DND-41 (cell line): ENCODE measurements at regions not wholly inside any gene's neighbourhood (a gene's known extent, or its start where the extent isn't known, plus 50 kb on each side); places are given as distances from the start of the nearest gene placed in this dataset.

Source experiments
- ATAC-seq: fragments of 200-7000 bp; cut with Tn5 transposase; 3 replicates; pipeline ENCODE4 v1.9.1; 2021; ENCODE audit warnings: low read depth; ENCODE audit not compliant: insufficient read depth
- DNase-seq: peaks from one replicate; pipeline ENCODE4 v3.0.0-alpha.2; 2020
- H2AFZ ChIP-seq: 2 replicates; pipeline ENCODE4 v1.6.0; 2012; ENCODE audit warnings: low read depth, low read length
- H3K27ac ChIP-seq: 2 replicates; pipeline ENCODE4 v1.5.1; 2012; ENCODE audit warnings: low read length, inconsistent platforms
- H3K27me3 ChIP-seq: fragments of 200-600 bp; sonication (generic); 2 replicates; pipeline ENCODE4 v1.6.0; 2012; ENCODE audit warnings: low read length, mild to moderate bottlenecking, inconsistent platforms; ENCODE audit not compliant: insufficient read depth, poor library complexity
- H3K36me3 ChIP-seq: 2 replicates; pipeline ENCODE4 v1.5.1; 2012; ENCODE audit warnings: low read length, inconsistent platforms; ENCODE audit not compliant: insufficient read depth
- H3K4me1 ChIP-seq: 2 replicates; pipeline ENCODE4 v1.5.1; 2012; ENCODE audit warnings: mild to moderate bottlenecking, low read length; ENCODE audit not compliant: insufficient read depth
- H3K4me2 ChIP-seq: 2 replicates; pipeline ENCODE4 v1.6.0; 2012; ENCODE audit warnings: mild to moderate bottlenecking, moderate library complexity, low read length, inconsistent platforms; ENCODE audit not compliant: insufficient read depth
- H3K4me3 ChIP-seq, 2 experiments: fragments of 200-600 bp in 1 of 2; shearing (Covaris generic) in 1 of 2; 2 replicates each; pipeline ENCODE4 v1.5.1; 2012 to 2016; ENCODE audit warnings: inconsistent platforms in 2 of 2, low read length in 2 of 2, mild to moderate bottlenecking in 2 of 2, low read depth in 1 of 2, moderate library complexity in 1 of 2
- H3K79me2 ChIP-seq: 2 replicates; pipeline ENCODE4 v1.6.0; 2012; ENCODE audit warnings: low read length, inconsistent platforms; ENCODE audit not compliant: insufficient read depth
- H3K9ac ChIP-seq: 2 replicates; pipeline ENCODE4 v1.6.0; 2012; ENCODE audit warnings: low read depth, mild to moderate bottlenecking, inconsistent platforms, low read length, moderate library complexity
- H3K9me3 ChIP-seq: 2 replicates; pipeline ENCODE4 v1.5.1; 2012; ENCODE audit warnings: low read length, moderate library complexity, mild to moderate bottlenecking, inconsistent platforms; ENCODE audit not compliant: insufficient read depth, severe bottlenecking
- H4K20me1 ChIP-seq: 2 replicates; pipeline ENCODE4 v1.6.0; 2012; ENCODE audit warnings: low read length; ENCODE audit not compliant: insufficient read depth
- EZH2 ChIP-seq: IDR thresholded peaks from 3 replicates; pipeline ENCODE4 v1.6.1; 2012; ENCODE audit warnings: borderline replicate concordance, low read depth, mild to moderate bottlenecking, moderate library complexity, low read length, inconsistent platforms; ENCODE audit not compliant: severe bottlenecking
- TF ChIP-seq, protein P1 (sequence below): IDR thresholded peaks from 2 replicates; pipeline ENCODE4 v1.5.1; 2012; ENCODE audit warnings: borderline replicate concordance, low read length, moderate library complexity, mild to moderate bottlenecking; ENCODE audit not compliant: poor library complexity, severe bottlenecking; ENCODE audit errors: extremely low read depth

DNA sequence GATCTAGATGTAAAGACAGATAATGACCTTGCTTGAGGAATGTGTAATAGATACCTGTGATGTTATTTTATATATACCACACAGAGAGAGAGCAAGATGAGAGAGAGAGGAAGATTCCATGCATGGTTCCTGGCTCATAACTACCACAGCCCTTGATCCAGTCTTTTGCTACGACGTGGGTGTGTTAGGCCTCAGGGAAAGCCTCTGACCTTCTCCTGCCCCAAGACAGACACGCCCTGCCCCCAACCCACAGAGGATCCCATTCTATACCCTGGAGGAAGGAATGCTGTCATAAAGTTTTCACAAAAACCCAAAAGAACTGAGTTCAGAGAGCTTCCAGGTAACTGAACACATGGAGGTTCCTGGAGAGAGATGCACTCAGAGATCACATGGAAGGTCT lies 193.1 kb downstream of the ZEB2 start:
- no peak overlapping the region for H2AFZ ChIP-seq
- ATAC-seq, result no peak
- H3K27ac ChIP-seq, result no peak overlapping the region
- H3K9ac ChIP-seq, result no peak overlapping the region
- no peaks in the 10 kb centered on the region for H3K9me3 ChIP-seq
- no peaks in the 10 kb centered on the region for H4K20me1 ChIP-seq
- peaks cover 29% of the 10 kb centered on the region for H3K4me1 ChIP-seq
- H3K4me3 ChIP-seq, result no peak overlapping the region
- TF ChIP-seq EZH2, result no peak
- TF ChIP-seq, protein P1, sequence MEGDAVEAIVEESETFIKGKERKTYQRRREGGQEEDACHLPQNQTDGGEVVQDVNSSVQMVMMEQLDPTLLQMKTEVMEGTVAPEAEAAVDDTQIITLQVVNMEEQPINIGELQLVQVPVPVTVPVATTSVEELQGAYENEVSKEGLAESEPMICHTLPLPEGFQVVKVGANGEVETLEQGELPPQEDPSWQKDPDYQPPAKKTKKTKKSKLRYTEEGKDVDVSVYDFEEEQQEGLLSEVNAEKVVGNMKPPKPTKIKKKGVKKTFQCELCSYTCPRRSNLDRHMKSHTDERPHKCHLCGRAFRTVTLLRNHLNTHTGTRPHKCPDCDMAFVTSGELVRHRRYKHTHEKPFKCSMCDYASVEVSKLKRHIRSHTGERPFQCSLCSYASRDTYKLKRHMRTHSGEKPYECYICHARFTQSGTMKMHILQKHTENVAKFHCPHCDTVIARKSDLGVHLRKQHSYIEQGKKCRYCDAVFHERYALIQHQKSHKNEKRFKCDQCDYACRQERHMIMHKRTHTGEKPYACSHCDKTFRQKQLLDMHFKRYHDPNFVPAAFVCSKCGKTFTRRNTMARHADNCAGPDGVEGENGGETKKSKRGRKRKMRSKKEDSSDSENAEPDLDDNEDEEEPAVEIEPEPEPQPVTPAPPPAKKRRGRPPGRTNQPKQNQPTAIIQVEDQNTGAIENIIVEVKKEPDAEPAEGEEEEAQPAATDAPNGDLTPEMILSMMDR, result no peak
- H3K79me2 ChIP-seq, result peaks cover 3% of the 10 kb centered on the region; the same call in 1 of the 2 replicates
- H3K27me3 ChIP-seq, result no peaks in the 10 kb centered on the region
- DNase-seq, result no peak
- H3K4me2 ChIP-seq, result no peak overlapping the region
- H3K36me3 ChIP-seq, result no peaks in the 10 kb centered on the region

DNA sequence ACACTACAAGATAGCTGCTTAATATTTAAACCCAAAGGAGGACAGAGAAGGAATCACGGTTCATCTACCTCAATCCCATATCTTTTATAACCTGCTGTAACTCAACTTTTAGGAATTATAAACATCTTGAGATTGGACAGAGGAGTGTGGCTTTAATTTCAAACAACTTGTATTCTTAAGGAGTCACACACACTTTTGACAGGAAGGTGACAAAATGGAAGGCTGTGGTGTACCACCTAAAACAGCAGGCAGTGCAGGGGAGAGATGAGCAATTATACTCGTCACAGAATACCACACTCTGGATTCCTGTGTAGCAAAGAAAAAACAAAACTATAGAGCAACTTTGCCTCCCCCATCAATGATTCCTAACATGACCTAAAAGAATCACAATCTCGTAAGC lies 194.8 kb downstream of the ZEB2 start:
- Histone ChIP-seq H3K4me1 (peaks cover 29% of the 10 kb centered on the region), H3K27me3 (no peaks in the 10 kb centered on the region), H3K9me3 (no peaks in the 10 kb centered on the region), H3K9ac (no peak overlapping the region), H3K79me2 (no peaks in the 10 kb centered on the region; the same call in 1 of the 2 replicates), H2AFZ (peak overlapping the region; percentile 38; the same call in 1 of the 2 replicates), H3K27ac (peak overlapping the region; percentile 15; the same call in 1 of the 2 replicates), H3K36me3 (no peaks in the 10 kb centered on the region), H3K4me2 (no peak overlapping the region), H3K4me3 (no peak overlapping the region), H4K20me1 (no peaks in the 10 kb centered on the region)
- DNase-seq, result peak; percentile 18
- ATAC-seq, result peak; percentile 64
- TF ChIP-seq, protein P1, result no peak
- no peak for TF ChIP-seq EZH2

DNA sequence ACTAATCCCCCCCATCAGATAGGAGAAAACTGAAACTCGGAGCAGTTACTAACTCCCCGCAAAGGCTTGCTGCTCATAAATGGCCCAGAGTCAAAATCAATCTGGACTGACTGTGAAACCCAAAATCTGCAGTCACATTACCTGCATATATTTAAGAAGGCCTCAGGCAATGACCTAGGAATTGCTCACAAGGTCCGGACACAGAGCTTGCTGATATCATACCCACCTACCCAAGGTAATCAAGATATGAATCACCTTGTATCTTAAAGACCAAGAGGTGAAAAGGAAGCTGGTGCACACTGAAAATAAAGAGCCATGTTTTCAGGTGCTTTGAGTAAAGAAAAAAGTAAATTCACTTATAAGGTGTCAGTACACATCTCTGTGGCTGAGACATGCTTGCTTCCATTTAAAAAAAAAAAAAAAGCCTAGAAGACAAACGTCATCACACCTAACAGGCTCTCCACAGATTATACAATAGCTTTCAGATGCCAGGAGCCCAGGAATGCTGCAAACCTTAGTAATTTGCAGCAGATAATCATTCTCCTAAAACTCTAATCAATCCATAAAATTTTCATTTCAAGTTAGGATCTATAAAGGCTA lies 195.4 kb downstream of the ZEB2 start:
- Histone ChIP-seq H3K9me3 (no peaks in the 10 kb centered on the region), H3K27ac (peak overlapping the region; percentile 15; the same call in 1 of the 2 replicates), H3K4me2 (no peak overlapping the region), H2AFZ (peak overlapping the region; percentile 38; the same call in 1 of the 2 replicates), H3K79me2 (no peaks in the 10 kb centered on the region), H3K27me3 (no peaks in the 10 kb centered on the region), H3K9ac (no peak overlapping the region), H4K20me1 (no peaks in the 10 kb centered on the region), H3K4me1 (peaks cover 24% of the 10 kb centered on the region), H3K36me3 (no peaks in the 10 kb centered on the region), H3K4me3 (no peak overlapping the region)
- DNase-seq (no peak), ATAC-seq (no peak)
- no peak for TF ChIP-seq EZH2
- TF ChIP-seq, protein P1, result no peak
